HCEC 1CT (cell line): ENCODE measurements at regions not wholly inside any gene's neighbourhood (a gene's known extent, or its start where the extent isn't known, plus 50 kb on each side); places are given as distances from the start of the nearest gene placed in this dataset.
"Not testable (repeated sequence)": the region's sequence is repeated elsewhere in the genome, so short reads cannot be mapped to it uniquely, and the experiment has no call there.

Experiments used
- DNase-seq: peaks from one replicate; pipeline ENCODE4 v3.0.0-alpha.2; 2017

- no peak for DNase-seq
Observed at GRCh38 chr12:125312471-125312870, 247.2 kb downstream of the AACS start.

- no peak for DNase-seq
Observed at GRCh38 chr12:125314051-125314755, 249.0 kb downstream of the AACS start.

GRCh38 chr12:125315771-125316170 lies 250.5 kb downstream of the AACS start:
- no peak for DNase-seq

- no peak for DNase-seq
Observed at GRCh38 chr12:125320177-125320576, 254.9 kb downstream of the AACS start.

DNA sequence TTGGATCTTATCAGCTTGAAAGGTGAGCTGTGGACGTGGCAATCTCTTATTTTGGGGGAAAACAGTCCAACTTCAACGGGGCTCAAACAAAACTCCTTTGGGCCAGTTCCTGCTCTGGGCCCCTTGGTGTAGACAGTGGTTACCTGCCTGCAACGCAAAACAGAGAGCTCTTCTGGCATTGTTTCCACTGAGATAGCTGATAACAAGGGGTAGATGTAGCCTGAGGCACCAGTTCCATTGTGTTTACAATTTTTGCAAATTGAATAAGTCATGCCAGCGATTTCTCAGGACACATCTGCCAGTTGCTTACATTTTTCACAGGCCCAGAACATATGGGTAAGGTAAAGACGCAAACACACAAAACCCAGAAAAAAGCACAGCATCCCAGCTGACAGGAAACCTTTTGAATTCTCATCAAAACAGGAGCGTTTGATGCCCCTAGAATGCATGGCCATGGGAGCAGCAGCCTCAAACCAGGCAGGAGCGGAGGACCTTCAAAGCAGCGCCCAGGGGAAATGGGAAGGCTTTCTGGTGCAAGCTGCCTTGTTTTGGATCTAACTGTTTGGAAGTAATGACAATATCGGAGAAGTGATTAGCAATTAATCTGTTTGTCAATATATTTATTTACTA lies 259.7 kb downstream of the AACS start:
- DNase-seq, result no peak

DNA sequence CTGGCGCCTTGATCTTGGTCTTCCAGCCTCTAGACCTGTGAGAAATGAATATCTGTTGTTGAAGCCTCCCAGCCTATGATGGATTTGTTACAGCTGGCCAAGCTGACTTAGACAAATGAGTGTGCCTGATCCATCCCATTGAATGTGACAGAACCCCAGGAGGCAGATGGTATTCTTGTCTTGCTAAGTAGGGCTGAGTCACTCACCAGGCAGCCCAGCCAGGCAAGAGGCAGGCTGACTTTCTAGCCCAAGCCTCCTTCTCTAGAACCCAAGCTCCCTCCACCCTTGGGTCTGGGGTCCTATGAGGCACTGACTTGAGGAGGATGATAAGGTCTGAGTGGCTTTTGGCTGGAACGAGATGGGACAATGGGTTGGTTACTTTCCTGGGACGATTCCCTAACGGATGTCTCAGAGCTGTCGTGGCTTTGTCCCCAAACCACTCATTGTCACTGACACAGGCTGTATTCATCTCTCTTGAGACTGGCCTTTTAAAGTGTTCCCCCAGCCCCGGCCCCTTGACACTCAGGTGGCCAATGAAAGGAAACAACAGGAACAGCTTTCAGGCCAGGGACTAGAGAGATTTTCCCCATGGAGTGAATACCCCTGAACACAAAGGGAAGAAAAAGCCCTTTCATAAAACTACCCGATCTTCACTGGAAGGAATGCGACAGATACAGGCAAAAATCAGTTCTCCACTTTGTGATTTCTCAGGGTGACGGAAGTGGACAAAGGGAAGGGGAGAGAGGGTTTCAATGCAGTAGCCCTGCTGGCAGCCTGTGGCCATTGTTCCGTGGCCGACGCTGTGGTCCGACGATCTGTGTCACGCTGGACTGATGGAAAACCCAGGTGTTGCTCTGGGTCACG lies 264.2 kb downstream of the AACS start:
- no peak for DNase-seq

DNA sequence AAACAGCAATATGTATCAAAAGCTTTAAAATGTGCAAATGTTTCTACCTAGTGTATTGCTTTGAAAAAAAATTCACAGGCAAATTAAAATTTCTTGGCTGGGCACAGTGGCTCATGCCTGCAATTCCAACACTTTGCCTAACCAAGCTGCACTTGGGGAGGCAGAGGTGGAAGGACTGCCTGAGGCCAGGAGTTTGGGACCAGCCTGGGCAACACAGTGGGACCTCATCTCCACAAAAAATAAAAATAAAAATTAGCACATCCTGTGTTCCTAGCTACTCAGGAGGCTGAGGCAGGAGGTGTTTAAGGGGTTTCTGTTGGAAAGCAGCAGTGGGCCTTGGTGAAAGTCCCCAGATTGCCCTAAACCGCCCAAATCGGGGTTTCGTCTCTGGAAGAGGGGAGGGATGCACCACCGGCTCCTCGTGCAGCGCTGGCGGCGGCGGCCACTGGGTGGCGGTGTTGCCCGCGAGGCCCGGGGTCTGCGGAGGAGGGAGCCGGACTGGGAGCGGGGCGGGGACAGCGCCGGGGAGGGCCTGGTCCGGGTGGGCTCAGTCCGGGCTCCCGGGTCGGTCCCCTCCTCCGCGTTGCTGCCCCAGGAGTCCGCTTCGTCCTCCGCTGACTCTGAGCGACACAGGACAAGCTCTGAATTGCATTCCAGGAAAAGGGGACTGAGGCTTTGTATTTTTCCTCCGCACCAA lies 265.6 kb downstream of the AACS start:
- no peak for DNase-seq

DNA sequence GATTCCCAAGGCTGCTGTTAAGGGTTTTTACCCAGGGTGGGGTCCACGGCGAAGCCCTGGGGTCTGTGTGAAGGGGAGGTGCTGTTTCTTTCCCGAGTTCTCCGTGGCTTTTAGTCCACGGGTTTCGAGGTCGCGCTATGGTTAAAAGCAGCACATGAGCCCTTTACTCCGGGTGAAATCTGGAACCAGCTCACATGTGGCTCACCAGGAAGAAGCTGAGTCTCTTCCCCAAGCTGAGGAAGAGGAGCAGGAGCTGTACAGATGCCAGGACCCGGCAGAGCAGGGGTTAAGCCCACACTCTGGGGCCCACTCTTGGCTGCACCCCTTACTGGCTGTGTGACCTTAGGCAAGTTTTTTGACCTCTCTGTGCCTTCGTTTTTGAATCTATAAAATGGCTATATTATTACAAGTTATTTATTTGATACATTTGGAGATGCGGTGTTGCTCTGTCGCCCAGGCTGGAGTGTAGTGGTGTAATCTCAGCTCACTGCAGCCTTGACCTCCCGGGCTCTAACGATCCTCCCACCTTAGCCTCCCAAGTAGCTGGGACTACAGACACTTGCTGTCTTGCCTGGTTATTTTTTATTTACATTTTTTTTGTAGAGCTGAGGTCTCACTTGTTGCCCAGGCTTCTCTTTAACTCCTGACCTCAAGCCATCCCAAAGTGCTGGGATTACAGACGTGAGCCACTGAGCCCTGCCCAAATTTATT lies 266.3 kb downstream of the AACS start:
- no peak for DNase-seq

DNA sequence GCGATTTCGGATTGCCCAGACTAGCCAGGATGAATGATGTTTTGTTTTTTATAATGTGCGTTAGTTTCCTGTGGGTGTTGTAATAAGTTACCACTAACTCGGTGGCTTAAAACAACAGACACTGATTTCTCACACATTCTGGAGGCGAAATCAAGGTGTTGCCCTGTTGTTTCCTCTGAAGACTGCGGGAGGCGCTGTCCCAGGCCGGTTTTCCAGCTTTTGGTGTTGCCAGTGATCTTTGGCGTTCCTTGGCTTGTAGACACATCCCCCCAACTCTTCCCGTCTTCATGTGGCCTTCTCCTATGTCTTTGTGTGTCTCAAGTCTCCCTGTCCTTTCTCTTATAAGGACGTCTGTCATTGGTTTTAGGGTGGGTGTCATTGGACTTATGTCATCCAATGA lies 267.7 kb downstream of the AACS start:
- DNase-seq, result no peak

DNA sequence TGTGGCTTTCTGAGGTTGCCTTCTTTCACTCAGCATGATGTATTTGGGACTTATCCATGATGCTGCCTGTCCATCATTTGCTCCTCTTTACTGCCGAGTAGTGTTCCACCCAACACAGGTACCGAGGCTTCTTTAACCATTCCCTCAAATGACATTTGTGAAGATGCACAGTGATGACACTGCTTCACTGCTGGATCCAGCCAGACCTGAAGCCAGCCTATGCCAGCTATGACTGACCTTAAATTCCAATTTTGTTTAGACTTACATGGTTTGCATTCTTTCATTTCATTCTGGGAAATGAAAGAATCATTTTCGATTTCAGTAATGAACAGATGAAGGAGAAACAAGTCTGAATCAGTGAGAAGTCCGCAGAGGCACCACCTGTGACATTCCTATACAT lies 271.0 kb downstream of the AACS start:
- DNase-seq, result no peak

- no peak for DNase-seq
Observed at GRCh38 chr12:125340791-125341190, 275.6 kb downstream of the AACS start.

- no peak for DNase-seq
Observed at GRCh38 chr12:125341422-125341821, 276.2 kb downstream of the AACS start.

DNA sequence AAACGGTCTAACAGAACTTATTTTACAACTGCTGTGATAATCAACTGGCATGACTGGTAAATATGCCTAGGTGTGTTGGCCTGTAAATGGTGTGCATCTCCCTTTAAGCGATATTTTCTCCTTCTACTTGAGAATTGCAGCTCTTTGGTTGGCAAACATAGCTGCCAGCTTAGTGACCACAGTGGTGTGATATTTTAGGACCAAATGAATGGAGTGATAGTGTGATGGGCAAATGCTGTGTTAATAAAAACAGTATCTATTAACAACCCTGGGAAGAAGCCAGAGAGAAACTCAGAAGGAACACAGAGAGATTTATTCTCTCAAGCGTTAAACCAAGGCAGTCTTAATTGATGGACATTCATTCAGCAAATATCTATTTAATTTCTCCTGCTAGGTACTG lies 278.4 kb downstream of the AACS start:
- no peak for DNase-seq

DNA sequence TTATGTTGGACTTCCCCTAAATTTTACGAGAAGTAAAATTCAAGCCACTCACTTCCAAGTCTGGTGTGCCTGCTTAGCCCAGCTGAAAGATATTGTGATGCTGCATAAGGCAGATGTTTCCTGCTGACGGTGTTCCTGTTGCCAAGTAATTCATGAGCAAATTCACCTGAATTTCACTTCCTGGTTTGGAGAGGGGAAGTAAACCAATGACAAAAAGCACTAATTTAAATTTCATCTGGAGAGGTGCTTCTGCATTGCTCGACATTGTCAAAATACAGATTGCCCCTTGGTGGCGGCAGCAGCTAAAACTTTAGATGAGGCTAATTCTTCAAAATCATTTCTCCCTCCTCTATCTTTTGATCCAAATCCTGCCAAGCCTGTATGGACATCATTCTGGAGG lies 281.1 kb downstream of the AACS start:
- no peak for DNase-seq

- no peak for DNase-seq
Observed at GRCh38 chr12:125351788-125352187, 286.6 kb downstream of the AACS start.

DNA sequence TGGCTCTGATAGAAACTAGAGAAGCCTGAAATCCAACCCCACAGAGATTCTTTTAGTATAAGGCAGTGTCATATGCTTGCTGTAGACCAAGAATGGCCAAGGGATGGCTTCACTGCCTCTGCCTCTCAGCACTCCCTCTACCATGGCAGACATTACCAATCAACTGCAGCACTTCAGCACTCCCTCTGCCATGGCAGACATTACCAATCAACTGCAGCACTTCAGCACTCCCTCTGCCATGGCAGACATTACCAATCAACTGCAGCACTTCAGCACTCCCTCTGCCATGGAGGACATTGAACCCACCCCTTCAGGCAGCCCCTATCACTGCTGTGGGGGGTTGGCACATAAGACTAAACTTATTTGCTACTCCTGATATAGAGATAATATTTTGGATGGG lies 287.8 kb downstream of the AACS start:
- not testable (repeated sequence) for DNase-seq

DNA sequence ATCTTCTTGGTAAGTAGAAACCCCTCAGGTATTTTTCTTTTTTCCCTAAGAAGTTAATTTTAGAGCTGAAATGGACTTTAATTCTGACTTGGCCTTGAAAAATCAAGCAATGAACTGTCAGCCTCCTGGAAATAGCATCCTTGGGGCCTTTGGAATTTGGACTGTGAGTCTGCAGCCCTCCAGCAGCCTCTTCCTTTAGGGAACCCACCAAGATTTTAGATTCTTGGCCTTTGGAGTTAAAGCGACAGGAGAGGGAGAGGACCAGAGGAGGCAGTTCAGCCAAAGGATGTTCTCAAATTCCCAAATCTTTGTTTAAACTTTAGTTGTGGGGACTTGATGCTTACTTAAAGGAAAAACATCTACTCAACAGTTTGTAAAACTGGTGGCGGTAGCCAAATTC lies 288.6 kb downstream of the AACS start:
- no peak for DNase-seq

DNA sequence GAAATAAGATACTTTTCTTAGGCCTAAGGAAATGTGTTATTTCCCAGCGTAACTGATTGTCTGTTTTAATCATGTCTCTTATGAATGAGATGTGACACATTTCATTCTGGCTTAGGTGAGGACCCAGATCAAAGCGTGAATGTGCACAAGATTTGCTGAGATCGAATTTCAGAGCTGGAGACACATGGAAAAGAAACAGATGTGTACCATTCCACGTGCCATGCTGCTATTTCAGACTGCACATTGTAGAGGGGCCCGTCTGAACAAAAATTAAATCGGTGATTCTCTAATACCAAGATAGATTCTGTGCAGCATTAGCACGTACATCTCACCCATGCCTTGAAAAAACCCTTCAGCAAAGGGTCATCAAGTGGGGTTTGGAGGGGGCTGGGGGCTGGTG lies 290.4 kb downstream of the AACS start:
- no peak for DNase-seq

DNA sequence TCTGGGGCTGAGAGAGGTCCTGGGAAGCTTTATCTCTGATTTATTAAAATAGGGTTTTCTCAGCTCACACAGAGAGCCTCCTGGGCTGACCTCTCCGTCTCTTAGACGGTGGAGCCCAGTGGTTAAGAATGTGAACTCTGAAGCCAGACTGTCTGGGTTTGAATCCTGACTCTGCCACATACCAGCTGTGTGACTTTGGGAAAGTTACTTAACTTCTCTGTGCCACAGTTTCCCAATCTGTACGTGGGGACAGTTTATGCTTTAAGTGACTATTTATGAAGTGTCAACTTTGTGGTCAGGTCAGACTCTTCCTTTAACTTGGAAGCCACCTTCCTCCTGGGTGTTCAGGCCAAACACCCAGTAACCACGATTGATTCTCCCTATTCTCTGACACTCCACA lies 290.9 kb downstream of the AACS start:
- DNase-seq, result no peak

DNA sequence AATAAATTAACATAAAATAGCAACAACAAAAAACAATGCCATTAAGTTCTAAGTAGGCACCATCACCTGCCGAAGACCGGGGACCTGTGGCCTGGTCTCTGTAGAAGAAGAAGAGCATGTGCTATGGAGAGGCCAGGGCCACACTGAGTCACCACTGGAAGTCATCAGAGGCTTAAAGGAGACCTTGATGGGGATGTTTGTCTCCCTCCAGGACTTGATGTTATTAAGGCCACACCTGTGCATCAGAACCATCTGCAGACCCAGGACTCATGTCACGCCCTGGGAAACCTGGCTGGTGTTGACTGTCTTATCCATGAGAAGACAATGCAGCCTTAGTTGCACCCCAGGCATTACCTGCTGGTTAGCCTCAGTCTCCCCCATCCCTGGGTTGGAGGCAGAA lies 292.3 kb downstream of the AACS start:
- no peak for DNase-seq

DNA sequence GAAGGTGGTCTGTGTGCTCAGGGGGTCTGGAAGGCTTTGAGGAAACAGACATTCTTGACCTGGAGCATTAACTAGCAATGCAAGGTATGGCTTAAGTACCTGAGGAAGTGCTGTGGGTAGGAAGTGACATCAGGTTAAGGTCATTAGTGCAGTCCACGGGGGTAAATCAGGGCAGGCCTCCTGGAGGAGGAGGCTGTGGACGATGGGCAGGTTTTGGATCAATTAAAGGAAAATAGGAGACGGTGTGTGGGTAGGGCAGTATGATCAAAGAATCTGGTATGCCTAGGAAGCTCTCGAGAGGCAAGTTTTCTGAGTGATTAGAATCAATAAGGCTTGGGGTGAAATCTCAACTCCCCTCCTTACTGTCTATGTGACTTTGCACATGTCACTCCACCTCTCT lies 295.3 kb downstream of the AACS start:
- no peak for DNase-seq

DNA sequence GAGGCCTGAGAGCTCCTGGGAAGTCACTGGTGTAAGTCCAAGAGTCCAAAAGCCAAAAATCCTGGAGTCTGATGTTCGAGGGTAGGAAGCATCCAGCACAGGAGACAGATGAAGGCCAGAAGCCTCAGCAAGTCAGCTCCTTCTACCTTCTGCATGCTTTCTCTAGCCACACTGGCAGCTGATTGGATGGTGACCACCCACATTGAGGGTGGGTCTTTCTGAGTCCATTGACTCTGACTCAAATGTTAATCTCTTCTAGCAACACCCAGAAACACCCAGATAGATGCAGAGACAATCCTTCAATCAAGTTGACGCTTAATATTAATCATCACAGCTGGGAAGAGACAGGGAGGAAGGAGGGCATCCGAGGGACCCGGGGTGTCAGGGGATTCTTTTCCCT lies 305.8 kb downstream of the AACS start:
- DNase-seq, result no peak

- DNase-seq, result no peak
Observed at GRCh38 chr12:125372085-125372484, 306.9 kb downstream of the AACS start.
